BLaER1 (cell line): ENCODE measurements at regions not wholly inside any gene's neighbourhood (a gene's known extent, or its start where the extent isn't known, plus 50 kb on each side); places are given as distances from the start of the nearest gene placed in this dataset.
A peak's percentile ranks its signal among the peaks of the same experiment; 100 is the strongest.
"Not testable (repeated sequence)": the region's sequence is repeated elsewhere in the genome, so short reads cannot be mapped to it uniquely, and the experiment has no call there.

Source experiments
- H3K27ac ChIP-seq: shearing (Covaris generic); formaldehyde crosslinking; 2 replicates; pipeline ENCODE4 v1.8.1; 2022
- H3K27me3 ChIP-seq: shearing (Covaris generic); formaldehyde crosslinking; 2 replicates; pipeline ENCODE4 v1.8.1; 2022
- H3K36me3 ChIP-seq: shearing (Covaris generic); formaldehyde crosslinking; 2 replicates; pipeline ENCODE4 v1.8.1; 2022
- H3K4me1 ChIP-seq: shearing (Covaris generic); formaldehyde crosslinking; 2 replicates; pipeline ENCODE4 v1.8.1; 2022
- H3K4me2 ChIP-seq: shearing (Covaris generic); formaldehyde crosslinking; 2 replicates; pipeline ENCODE4 v1.8.1; 2022
- H3K4me3 ChIP-seq: shearing (Covaris generic); formaldehyde crosslinking; 2 replicates; pipeline ENCODE4 v1.8.1; 2022
- H3K9ac ChIP-seq: shearing (Covaris generic); formaldehyde crosslinking; 2 replicates; pipeline ENCODE4 v1.8.1; 2022
- H3K9me3 ChIP-seq: shearing (Covaris generic); formaldehyde crosslinking; 2 replicates; pipeline ENCODE4 v1.8.1; 2022
- H4K20me1 ChIP-seq: shearing (Covaris generic); formaldehyde crosslinking; 2 replicates; pipeline ENCODE4 v1.8.1; 2022
- Cebpa-rat ChIP-seq: shearing (Covaris generic); IDR thresholded peaks from 2 replicates; pipeline ENCODE4 v1.8.1; 2022

DNA sequence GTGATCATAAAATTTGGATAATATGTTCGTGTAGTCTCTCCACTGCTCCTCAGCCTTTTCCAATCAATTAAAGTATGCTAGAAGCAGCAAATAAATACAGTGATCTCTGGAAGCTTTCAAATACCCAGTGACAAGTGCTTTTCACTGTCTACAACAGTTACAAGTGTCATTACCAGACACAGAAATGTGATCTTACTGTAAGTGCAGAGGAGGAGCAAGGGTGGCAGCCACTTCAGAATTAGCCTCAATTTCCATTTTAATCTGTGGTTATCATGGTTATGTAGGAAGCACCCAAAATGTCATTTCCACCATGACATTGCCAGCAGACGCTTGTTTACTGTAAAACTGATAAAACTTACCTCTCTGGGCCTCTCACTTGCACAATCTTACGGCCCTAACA is 133.9 kb upstream of the ADAMTS3 start:
- no peaks in the 10 kb centered on the region for H3K4me1 ChIP-seq
- H3K27ac ChIP-seq = no peak overlapping the region
- H3K9me3 ChIP-seq = no peaks in the 10 kb centered on the region
- no peaks in the 10 kb centered on the region for H4K20me1 ChIP-seq
- no peak overlapping the region for H3K4me3 ChIP-seq
- no peaks in the 10 kb centered on the region for H3K27me3 ChIP-seq
- no peak for TF ChIP-seq Cebpa-rat
- no peak overlapping the region for H3K9ac ChIP-seq
- no peak overlapping the region for H3K4me2 ChIP-seq
- no peaks in the 10 kb centered on the region for H3K36me3 ChIP-seq

DNA sequence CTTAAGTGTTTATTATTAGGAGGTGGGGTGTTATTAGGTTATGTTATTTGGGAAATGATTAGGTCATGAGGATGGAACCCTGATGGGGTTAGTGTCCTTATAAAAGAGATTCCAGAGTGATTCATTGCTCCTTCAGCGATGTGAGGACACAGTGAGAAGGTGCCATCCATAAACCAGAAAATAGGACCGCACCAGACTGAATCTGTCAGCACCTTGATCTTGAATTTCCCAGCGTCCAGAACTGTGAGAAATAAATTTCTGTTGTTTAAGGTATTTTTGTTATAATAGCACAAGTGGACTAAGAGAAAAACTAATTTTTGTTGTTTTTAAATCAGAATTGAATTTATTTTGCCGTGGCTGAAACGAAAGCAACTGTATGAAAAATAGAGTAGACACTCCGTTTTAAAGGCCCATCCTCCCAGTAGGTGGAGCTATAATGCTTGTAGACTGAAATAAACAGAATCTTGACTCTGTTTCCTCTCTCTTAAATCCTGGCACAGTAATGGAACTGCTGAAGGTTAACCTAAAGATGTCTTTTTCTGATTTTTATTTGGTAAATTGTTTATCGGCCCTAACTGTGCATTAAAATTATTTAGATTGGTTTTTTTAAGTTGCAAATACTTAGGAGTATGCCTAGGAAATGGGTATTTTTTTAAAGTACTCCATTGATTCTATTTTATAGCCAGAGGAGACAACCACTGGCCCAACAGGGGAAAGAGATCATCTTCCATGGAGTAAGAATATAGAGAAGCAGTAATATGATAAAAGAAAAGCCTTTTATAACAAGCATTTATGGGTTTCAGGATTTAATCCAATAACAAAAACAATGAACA is 133.2 kb upstream of the ADAMTS3 start:
- peak overlapping the region; percentile 22; the same call in 1 of the 2 replicates for H3K4me3 ChIP-seq
- H3K36me3 ChIP-seq = no peaks in the 10 kb centered on the region
- no peak for TF ChIP-seq Cebpa-rat
- no peaks in the 10 kb centered on the region for H3K27me3 ChIP-seq
- H3K9ac ChIP-seq = no peak overlapping the region
- no peaks in the 10 kb centered on the region for H3K9me3 ChIP-seq
- peak overlapping the region; percentile 43 for H3K4me2 ChIP-seq
- no peaks in the 10 kb centered on the region for H4K20me1 ChIP-seq
- no peaks in the 10 kb centered on the region for H3K4me1 ChIP-seq
- H3K27ac ChIP-seq = no peak overlapping the region

DNA sequence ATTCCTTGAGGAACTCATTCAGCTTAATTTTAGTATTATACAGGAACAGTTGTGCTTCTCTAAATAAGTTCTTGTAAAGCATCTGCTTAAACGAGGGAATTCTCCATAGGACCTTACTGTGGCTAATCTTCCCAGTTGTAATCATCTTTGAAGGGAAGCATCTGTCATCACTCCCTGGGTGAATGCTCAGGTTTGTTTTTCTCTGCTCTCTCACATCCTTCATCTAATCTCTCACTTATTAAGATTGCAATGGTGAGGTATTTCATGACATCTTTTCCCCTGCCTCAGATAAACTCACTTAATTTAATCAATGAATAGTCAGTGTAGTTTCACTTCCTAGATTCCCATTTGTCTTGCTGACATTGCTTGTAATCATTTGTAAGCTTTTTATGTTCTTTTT is 121.8 kb upstream of the ADAMTS3 start:
- Histone ChIP-seq H3K4me3 (no peak overlapping the region), H3K27ac (no peak overlapping the region), H3K9ac (no peak overlapping the region), H3K4me2 (no peak overlapping the region), H3K4me1 (no peaks in the 10 kb centered on the region), H3K27me3 (no peaks in the 10 kb centered on the region), H3K9me3 (no peaks in the 10 kb centered on the region), H3K36me3 (no peaks in the 10 kb centered on the region), H4K20me1 (no peaks in the 10 kb centered on the region)
- no peak for TF ChIP-seq Cebpa-rat

DNA sequence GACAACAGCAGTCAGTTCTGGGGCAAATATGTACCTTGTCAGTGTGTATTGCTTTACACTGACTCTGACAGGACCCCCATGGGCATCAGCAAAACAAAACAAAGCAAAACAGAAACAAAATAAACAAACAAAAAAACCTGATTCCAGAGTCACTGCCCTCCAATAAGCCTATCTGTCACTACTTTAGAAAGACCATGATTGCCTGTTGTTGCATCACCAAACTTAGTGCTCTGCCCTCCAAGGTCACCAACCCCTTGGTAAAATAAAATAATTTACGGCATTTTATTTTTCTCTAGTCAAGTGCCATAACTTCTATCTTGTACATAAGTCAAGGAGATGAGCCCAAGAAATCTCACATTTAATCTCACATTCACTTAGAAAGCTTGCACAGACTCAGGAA is 120.9 kb upstream of the ADAMTS3 start:
- no peak overlapping the region for H3K4me3 ChIP-seq
- TF ChIP-seq Cebpa-rat = no peak
- no peaks in the 10 kb centered on the region for H3K27me3 ChIP-seq
- no peak overlapping the region for H3K4me2 ChIP-seq
- no peak overlapping the region for H3K27ac ChIP-seq
- H3K9ac ChIP-seq = no peak overlapping the region
- no peaks in the 10 kb centered on the region for H4K20me1 ChIP-seq
- no peaks in the 10 kb centered on the region for H3K36me3 ChIP-seq
- H3K9me3 ChIP-seq = no peaks in the 10 kb centered on the region
- H3K4me1 ChIP-seq = no peaks in the 10 kb centered on the region

DNA sequence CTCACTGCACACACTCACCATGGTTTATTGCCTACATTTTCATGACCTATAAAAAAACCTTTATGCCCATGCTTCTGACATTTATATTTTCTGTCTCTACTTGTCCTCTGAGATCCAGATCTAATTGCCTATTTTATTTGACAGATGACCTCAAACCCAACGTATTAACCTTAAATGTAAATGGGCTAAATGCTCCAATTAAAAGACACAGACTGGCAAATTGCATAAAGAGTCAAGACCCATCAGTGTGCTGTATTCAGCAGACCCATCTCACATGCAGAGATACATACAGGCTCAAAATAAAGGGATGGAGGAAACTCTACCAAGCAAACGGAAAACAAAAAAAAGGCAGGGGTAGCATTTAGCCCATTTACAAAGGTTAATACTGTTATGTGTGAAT is 117.4 kb upstream of the ADAMTS3 start:
- H3K27me3 ChIP-seq, H3K4me3 ChIP-seq, H3K9me3 ChIP-seq, H4K20me1 ChIP-seq, H3K27ac ChIP-seq, H3K36me3 ChIP-seq, H3K9ac ChIP-seq, H3K4me2 ChIP-seq, H3K4me1 ChIP-seq: not testable (repeated sequence)

DNA sequence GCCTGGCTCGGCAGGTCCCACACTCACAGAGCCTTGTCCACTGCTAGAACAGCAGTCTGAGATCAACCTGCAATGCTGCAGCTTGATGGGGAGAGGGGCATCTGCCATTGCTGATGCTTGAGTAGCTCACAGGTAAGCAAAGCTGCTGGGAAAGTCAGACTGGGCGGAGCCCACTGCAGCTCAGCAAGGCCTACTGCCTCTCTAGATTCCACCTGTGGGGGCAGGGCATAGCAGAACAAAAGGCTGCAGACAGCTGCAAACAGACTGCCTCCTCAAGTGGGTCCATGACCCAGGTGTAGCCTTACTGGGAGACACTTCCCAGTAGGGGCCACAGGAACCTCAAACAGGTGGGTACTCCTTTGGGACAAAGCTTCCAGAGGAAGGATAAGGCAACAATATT is 110.6 kb upstream of the ADAMTS3 start:
- H3K27me3 ChIP-seq = no peaks in the 10 kb centered on the region
- H4K20me1 ChIP-seq = no peaks in the 10 kb centered on the region
- no peak overlapping the region for H3K9ac ChIP-seq
- no peak overlapping the region for H3K4me3 ChIP-seq
- no peaks in the 10 kb centered on the region for H3K4me1 ChIP-seq
- H3K9me3 ChIP-seq = no peaks in the 10 kb centered on the region
- no peak overlapping the region for H3K4me2 ChIP-seq
- TF ChIP-seq Cebpa-rat = no peak
- no peak overlapping the region for H3K27ac ChIP-seq
- H3K36me3 ChIP-seq = no peaks in the 10 kb centered on the region

DNA sequence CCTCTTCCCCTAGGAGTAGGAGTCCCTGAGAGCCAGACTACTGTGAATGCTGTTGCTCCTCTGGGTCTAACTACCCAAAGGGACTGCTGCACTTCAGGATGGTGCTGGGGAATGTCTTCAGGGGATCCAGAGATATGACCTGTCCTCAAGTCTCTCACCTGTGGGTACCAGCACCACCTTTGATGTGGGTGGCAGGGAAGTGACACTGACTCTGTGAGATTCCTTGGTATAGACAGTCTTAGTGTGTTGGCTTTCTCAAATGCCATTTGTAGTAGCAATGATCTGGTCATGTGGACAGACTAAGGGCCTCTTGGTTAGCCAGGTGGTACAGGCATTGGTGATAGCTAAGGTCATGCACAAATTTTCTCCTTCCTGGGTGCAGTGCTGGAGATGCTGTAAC is 108.9 kb upstream of the ADAMTS3 start:
- no peaks in the 10 kb centered on the region for H3K36me3 ChIP-seq
- no peaks in the 10 kb centered on the region for H3K9me3 ChIP-seq
- H3K27me3 ChIP-seq = no peaks in the 10 kb centered on the region
- no peak overlapping the region for H3K4me2 ChIP-seq
- no peak overlapping the region for H3K4me3 ChIP-seq
- H3K4me1 ChIP-seq = no peaks in the 10 kb centered on the region
- no peak overlapping the region for H3K27ac ChIP-seq
- no peaks in the 10 kb centered on the region for H4K20me1 ChIP-seq
- no peak for TF ChIP-seq Cebpa-rat
- H3K9ac ChIP-seq = no peak overlapping the region

DNA sequence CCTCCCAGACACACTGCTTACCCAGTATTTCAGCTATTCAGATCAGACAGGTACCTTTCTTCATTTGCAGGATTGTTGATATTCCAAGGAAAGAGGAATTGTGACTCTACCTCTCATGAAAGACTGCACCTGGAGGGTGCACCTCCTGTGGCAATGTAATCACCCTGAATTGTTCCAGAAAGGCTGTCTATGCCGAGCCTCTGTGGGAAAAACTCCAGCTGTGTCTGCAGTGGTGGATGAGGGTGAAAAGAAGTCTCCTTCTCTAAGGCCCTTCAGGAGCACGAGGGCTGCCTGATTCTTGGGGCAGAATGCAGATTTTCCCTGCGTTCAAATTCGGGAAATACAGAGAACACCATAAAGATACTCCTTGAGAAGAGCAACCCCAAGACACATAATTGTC is 108.2 kb upstream of the ADAMTS3 start:
- Histone ChIP-seq H3K27me3 (no peaks in the 10 kb centered on the region), H4K20me1 (no peaks in the 10 kb centered on the region), H3K27ac (no peak overlapping the region), H3K36me3 (no peaks in the 10 kb centered on the region), H3K9me3 (no peaks in the 10 kb centered on the region), H3K4me1 (no peaks in the 10 kb centered on the region), H3K9ac (no peak overlapping the region), H3K4me2 (no peak overlapping the region), H3K4me3 (no peak overlapping the region)
- no peak for TF ChIP-seq Cebpa-rat

DNA sequence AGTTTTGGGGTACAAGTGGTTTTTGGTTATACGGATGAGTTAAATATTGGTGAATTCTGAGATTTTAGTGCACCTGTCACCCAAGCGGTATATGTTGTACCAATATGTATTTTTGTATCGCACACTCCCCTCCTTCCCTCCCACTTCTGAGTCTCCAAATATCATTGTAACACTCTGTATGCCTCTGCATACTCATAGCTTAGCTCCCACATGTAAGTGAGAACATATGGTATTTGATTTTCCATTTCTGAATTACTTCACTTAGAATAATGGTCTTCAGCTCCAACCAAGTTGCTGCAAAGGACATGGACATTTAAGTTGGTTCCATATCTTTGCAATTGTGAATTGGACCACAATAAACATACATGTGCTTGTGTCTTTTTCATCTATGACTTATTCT is 103.0 kb upstream of the ADAMTS3 start:
- Histone ChIP-seq H3K9ac (no peak overlapping the region), H3K36me3 (no peaks in the 10 kb centered on the region), H3K4me3 (no peak overlapping the region), H3K27me3 (no peaks in the 10 kb centered on the region), H3K4me2 (no peak overlapping the region), H3K27ac (no peak overlapping the region), H4K20me1 (no peaks in the 10 kb centered on the region), H3K4me1 (no peaks in the 10 kb centered on the region), H3K9me3 (no peaks in the 10 kb centered on the region)
- TF ChIP-seq Cebpa-rat = no peak

DNA sequence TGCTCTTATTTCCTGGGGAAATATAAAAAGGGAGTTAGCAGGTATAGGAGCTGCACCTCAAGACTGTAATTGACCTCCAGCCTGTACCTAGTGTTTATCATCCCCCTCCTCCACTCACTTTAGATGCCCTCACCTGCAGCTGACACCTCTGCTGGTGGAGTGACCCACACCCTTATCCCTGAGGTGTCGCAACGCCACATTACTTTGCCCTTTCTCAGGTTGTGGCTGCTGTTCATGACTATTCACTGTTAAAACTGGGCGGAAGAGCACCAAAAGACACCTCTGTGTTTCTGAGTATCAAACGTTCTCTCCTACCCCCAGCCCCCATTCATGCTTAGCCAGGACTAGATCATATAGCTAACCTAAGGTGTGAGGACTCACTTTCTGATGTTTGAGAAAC is 101.5 kb upstream of the ADAMTS3 start:
- H3K4me1 ChIP-seq = no peaks in the 10 kb centered on the region
- H3K9ac ChIP-seq = no peak overlapping the region
- H3K9me3 ChIP-seq = no peaks in the 10 kb centered on the region
- no peak overlapping the region for H3K4me2 ChIP-seq
- no peak overlapping the region for H3K4me3 ChIP-seq
- no peaks in the 10 kb centered on the region for H3K27me3 ChIP-seq
- no peak overlapping the region for H3K27ac ChIP-seq
- H4K20me1 ChIP-seq = no peaks in the 10 kb centered on the region
- H3K36me3 ChIP-seq = no peaks in the 10 kb centered on the region
- no peak for TF ChIP-seq Cebpa-rat

DNA sequence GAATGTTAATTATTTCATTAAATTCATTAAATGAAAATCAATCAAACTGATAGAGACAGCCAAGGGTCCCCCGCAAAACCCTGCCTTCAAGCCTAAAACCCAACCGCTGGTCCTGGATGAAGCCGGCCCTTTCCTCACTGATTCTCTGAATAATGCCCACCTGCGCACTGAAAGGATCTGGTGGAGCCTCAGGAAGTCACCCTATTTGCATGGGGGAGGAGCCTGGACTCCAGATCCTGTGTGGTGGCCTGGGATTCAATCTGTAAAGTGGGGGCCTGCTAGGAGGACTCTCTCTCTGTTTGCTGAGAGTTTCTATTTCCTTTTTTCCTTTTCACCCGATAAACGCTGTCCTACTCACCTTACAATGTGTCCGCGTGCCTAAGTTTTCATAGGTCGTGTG is 97.9 kb upstream of the ADAMTS3 start:
- no peaks in the 10 kb centered on the region for H4K20me1 ChIP-seq
- no peak overlapping the region for H3K27ac ChIP-seq
- no peak overlapping the region for H3K4me2 ChIP-seq
- H3K36me3 ChIP-seq = no peaks in the 10 kb centered on the region
- H3K9ac ChIP-seq = no peak overlapping the region
- no peaks in the 10 kb centered on the region for H3K27me3 ChIP-seq
- no peaks in the 10 kb centered on the region for H3K4me1 ChIP-seq
- H3K4me3 ChIP-seq = no peak overlapping the region
- TF ChIP-seq Cebpa-rat = no peak
- H3K9me3 ChIP-seq = no peaks in the 10 kb centered on the region
